HG03095 (cell line): ENCODE measurements at regions not wholly inside any gene's neighbourhood (a gene's known extent, or its start where the extent isn't known, plus 50 kb on each side); places are given as distances from the start of the nearest gene placed in this dataset.
"Not testable (repeated sequence)": the region's sequence is repeated elsewhere in the genome, so short reads cannot be mapped to it uniquely, and the experiment has no call there.

ENCODE experiments used
- ATAC-seq: cut with Tn5 transposase; IDR thresholded peaks from one replicate; pipeline ENCODE4 v1.9.1; 2021; ENCODE audit warnings: moderate library complexity; ENCODE audit not compliant: unreplicated experiment

DNA sequence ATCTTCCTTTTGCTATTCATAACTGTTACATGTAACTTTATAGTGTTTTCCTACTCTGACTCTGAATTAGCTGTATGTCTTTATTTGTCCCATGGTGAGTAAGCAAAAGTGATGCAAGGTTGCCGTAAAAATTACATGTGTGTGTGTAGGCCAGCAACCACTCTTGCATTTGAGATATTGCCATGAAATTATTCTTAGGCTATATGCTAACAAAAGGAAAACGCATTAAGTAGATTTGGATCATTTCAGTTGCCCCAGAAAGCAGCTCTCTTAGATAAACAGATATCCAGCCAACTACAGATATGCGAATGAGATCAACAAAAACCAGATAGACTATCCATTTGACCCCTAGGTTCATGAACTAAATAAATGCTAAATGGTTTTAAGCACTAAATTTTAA lies 73.6 kb downstream of the CYLC2 start:
- no peak for ATAC-seq

DNA sequence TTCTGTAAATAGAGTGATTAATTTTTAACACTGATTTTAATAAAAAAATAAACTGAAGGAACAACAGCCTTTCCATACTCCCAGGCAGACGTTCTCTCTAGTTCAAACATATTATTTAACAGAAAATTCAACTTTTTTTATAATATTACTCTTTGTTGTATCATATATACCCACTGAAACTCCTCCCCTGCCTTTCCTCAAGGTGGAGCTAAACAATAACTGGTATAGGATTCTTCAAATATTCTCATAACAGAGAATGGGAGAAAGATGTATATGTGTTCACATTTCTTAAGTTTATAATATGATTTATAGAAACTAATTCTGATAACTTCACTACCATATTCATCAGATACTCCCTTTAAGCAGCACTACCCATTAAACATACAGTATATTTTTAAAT lies 83.4 kb downstream of the CYLC2 start:
- no peak for ATAC-seq

DNA sequence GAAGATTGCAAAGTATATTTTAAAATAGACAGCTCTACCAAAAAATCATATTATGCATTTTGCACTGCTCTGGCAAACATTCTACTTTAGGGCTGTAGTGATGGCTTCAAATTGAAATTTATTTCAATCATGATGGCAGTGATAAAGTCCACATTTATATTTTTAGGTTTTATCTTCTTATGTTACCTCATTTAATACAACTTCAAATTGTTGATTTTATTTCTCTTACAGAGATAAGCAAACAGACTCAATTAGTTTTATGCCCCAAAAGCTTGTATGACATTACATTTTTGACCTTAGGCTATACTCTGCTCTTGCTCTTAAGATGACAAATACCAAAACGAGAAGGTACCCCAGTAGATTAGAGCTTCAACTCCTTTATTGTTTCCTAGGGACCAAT lies 87.4 kb downstream of the CYLC2 start:
- no peak for ATAC-seq

DNA sequence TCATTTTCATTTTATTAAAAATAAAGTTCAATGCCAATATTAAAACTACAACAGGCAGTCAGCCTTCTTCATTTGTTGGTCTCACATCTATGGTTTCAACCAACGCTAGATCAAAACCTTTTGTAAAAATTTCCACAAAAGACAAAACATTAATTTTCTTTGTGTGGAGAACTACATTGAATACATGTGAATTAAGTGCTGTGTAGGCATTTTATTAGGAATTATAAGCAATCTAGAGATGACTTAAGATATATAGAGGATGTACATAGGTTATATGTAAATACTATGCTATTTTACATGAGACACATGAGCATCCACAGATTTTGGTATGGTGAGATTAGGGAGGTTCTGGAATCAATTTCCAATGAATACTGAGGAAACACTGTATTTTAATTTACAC lies 94.2 kb downstream of the CYLC2 start:
- no peak for ATAC-seq

DNA sequence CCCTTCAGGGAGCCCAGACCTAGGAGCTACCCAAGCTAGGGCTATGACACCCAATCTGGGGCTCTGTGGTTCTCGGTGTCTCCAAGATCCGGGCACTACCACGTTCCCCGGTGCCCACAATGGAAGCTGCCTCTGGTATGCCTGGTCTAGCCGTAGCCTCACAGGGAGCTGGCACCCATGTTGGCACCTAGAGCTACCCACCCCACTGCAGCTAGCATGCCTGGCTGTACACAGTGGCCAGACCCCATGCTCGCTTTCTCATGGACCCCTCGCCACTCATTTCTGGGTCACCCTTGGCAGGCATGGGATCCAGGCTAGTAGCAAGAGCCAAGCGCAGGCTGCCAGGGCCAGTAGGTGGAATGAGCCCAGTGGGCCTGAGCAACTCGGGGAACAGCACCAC lies 109.0 kb downstream of the CYLC2 start:
- ATAC-seq, result no peak

DNA sequence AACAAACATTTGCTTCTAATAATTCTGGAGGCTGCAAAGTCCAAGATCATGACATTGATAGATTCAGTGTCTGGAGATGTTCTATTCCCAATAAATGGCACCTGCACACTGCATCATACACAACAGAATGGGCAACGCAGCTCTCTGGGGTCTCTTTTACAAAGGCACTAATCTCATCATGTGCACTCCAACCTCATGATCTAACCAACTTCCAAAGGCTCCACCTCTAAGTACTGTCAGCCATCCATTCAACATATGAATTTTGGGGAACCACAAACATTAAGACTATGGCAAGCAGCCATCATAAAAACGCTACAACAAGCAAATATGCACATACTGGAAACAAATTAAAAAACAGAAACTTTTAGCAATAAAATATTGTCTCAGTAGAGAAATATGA lies 121.1 kb downstream of the CYLC2 start:
- no peak for ATAC-seq

DNA sequence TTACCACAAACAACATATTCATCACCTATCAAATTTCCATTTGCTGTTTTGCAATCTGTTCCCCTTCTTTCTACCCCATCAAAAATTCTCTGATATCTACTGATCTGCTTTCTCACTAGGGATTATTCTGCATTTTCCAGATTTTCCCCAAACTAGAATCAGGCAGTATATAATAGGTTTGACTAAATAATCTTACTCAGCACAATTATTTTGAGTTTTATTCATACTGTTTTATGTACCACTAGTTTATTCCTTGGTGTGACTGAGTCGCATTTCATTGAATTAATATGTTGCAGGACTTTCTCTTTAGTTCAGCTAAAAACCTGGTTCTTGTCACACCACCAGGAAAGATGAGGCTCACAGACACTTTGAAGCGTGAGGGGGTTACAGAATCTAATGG lies 131.4 kb downstream of the CYLC2 start:
- no peak for ATAC-seq

DNA sequence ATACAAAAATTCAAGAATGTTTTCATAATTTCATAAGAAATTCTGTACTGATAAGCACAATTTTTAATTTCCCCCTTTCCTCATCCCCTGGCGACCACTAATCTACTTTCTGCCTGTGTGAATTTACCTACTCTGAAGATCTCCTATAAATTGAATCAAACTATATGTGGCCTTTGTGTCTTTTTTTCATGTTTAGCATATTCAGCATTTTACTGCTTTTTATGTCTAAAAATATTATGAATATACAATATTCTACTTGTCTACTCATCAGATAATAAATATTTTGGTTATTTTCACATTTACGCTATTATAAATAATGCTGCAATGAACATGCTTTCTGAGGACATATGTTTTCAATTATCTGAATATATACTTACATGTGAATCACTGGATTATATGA lies 144.8 kb downstream of the CYLC2 start:
- ATAC-seq, result no peak

DNA sequence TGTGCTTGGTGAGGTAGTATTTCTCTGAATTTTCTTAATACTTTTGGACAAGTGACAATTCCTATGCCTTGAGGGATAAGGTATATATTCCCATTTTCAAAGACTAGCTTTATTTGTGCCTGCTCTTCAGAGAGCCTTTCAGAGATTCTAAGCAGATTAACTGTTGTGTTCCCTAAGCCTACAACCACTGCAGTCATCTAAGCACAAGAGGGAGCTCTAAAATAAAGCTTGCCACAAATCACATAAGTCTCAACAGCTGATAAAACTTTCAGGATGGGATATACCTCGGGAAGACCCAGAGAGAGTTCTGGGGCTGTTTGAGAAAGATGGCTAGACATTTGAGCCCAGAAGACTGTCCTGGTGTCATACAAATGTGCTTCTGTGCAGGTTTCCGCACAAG lies 157.3 kb downstream of the CYLC2 start:
- ATAC-seq, result no peak

DNA sequence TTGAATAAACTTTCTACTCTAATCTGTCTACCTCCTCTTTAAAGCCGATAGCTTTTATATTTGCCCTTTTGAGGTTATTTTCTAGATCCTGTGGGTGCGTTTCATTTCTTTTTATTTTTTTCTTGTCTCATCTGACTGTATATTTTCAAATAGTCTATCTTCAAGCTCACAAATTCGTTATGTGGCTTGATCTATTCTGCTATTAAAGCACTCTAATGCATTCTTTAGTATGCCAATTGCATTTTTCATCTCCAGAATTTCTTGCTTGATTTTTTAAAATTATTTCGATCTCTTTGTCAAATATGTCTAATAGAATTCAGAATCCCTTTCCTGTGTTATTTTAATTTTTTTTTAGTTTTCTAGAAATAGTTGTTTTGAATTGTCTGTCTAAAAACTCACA lies 172.4 kb downstream of the CYLC2 start:
- ATAC-seq, result no peak

DNA sequence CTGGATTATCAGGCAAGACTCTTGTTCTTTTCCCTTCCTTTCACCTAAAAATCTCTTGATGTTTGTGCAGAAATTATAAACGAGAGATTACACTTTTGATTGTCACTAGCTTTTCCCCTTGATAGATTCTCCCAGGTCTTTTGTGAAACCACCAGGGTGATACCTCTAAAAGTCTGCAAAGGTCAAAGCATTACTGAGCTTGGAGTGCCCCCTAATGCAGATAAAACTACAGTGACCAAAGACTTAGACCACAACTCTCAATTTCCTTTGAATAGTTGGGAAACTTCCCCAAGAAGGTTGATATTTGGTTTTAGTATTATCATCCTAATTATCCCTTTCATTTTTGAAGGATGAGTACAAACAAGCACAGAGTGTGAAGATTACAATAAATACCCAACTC lies 173.1 kb downstream of the CYLC2 start:
- ATAC-seq, result no peak

DNA sequence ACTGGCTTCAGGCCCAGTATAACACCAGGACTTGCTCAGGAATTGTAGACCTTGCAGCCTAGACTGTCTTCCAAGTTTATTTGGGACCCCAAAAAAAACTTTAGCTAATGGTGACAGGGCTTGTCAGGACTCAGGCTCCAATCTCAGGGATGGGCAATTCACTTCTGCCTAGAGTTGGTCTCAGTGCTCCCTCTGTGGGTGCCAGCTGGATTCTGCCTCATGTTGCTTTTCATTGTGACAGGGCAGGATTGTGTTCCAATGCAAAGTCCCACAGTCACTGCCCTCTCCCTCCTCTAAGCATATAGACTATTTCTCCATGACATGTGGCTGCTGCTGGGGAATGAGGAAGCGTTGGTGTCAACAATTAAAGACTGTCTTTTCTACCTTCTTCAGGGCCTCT lies 174.7 kb downstream of the CYLC2 start:
- no peak for ATAC-seq

DNA sequence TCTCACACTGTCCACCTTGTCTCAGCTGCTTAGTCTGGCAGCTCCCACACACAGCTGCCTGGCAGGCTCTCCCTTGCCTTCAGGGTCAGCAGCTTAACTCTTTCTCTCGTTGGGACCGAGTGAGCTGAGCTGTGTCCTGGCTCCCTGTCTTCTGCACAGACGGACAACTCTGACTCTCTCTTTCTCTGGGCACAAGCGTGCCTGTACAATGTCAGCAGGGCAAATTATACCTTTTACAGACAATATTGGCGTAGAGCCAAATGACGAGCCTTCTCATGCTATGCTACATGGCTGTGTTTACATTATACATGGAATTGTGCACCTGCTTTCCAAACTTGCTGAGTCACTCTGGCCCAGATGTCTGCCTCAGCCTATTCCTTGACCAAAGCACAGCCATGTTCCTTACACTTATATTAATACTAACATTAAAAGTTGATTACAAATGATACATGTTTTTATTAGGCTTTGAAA lies 188.6 kb downstream of the CYLC2 start:
- no peak for ATAC-seq

DNA sequence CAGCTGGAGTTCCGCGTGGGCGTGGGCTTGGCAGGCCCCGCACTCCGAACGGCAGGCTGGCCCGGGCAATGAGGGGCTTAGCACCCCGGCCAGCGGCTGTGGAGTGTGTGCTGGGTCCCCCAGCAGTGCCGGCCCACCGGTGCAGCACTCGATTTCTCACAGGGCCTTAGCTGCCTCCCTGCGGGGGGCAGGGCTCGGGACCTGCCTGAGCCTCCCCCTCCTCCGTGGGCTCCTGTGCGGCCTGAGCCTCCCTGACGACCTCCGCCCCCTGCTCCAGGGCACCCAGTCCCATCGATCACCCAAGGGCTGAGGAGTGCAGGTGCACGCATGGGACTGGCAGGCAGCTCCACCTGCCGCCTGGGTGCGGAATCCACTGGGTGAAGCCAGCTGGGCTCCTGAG lies 191.8 kb downstream of the CYLC2 start:
- ATAC-seq, result no peak

DNA sequence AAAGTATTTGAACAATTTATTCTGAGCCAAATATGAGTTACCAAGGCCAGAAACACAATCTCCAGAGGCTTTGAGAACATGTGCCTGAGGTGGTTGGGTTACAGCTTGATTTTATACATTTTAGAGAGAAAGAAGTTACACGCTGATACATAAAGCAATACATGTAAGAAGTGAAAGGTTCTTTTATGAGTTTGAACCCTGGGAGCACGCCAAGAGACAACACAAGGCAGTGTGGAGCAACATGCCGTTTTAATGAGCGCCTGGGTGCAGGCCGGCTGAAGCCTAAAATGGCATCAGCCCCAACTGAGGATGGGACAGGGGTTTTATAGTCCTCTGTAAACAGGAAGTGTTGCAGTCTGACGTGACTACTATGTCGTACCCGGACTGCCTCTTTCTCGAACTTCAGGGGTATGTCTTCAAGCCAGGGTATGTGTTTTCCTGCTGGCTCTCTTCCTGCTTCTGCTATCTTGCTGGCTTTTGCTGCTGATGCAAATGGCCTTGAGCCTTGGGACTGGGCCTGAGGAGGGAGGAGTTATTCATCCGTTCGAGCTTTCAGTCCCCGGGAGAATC lies 193.7 kb downstream of the CYLC2 start:
- ATAC-seq, result no peak

DNA sequence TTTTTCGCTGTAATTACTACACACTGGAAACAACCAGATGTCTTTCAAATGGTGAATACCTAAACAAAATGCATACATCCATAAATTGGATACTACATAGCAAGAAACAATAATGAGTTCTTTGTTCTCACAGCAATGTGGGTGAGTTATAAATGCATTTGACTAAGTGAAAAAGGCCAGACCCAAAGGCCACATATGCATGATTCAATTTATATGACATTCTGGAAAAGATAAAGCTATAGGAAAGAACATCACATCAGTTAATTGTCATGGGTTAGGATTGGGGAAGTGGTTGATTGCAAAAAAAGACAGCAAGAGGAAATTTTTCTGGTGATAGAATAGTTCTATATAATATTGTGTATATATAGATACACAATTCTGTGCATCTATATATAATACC lies 198.9 kb downstream of the CYLC2 start:
- no peak for ATAC-seq

DNA sequence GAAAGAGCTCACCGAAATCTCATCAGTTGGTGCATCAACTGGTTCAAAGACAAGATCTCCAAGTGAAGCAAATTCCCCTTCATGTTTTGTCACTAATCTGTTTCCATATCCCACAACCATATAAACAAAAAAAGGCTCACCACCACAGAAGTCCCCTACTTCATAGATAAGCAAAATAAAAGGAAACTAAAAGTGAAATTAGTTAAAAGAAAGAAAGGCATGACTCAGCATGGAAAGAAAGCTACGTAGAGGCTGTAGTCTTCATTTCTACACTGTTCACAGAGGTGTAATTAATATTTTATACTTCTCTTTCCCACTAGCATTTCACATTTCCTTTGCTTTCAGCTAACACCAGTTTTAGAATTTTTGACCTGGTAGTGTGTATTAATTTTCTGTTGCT lies 208.0 kb downstream of the CYLC2 start:
- ATAC-seq, result no peak

DNA sequence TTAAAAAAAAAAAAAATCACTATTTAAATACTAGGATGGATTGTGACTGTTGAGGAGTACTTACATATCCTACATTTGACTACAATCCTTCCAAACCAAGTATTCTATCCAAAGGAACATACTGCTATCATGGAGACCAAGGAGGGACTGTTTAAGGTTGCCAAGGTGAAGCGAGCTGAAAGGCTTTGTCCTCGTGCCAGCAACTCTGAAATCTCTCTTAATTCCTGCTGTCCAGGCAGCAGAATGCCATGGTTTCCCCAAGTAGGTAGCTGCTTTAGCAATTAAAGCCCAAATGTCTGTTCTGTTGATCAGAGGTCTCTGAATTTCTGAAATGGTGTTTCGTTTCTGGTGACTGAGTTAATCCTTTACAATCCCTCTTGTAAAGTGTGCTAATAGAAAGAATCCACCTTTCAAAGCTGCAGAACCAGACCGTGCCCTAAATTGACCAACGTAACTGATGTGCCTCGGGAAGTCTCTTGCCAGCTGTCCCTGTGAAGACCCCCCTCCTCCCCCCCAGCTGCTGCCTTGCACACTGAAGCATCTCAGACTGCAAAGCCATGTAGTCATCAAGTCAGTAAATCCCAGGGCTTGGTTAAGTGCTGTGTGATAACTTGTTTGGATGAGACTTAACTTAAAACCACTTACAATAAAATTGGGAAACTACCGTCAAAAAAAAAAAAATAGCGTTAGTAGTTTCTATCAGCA lies 210.9 kb downstream of the CYLC2 start:
- not testable (repeated sequence) for ATAC-seq

DNA sequence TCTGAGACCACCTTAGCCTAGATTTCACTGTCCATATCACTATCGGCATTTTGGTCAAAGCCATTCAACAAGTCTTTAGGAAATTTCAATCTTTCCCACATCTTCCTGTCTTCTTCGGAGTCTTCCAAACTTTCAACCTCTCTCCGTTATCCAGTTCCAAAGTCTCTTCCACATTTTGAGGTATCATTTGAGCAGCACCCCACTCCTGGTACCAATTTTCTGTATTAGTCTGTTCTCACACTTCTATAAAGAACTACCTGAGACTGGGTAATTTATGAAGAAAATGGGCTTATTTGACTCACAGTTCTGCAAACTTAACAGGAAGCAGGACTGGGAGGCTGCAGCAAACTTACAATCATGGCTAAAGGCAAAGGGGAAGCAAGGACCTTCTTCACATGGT lies 215.5 kb downstream of the CYLC2 start:
- ATAC-seq, result no peak

DNA sequence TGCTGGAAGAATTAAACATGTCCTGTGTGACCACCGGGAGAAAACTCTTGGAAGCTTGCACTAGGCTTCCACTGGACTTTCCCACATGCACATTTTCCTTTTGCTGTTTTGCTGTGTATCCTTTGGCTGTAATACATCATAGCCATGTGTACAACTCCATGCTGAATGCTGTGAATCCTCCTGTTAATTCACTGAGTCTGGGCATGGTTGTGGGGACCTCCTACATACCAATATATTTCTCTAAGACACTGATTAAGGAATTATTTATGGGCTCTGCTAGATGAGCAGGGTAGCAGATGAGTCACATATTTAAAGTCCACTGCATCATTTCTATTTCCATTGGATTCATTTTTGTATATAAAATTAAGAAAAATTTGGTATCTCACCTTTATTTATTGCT lies 220.1 kb downstream of the CYLC2 start:
- ATAC-seq, result no peak

DNA sequence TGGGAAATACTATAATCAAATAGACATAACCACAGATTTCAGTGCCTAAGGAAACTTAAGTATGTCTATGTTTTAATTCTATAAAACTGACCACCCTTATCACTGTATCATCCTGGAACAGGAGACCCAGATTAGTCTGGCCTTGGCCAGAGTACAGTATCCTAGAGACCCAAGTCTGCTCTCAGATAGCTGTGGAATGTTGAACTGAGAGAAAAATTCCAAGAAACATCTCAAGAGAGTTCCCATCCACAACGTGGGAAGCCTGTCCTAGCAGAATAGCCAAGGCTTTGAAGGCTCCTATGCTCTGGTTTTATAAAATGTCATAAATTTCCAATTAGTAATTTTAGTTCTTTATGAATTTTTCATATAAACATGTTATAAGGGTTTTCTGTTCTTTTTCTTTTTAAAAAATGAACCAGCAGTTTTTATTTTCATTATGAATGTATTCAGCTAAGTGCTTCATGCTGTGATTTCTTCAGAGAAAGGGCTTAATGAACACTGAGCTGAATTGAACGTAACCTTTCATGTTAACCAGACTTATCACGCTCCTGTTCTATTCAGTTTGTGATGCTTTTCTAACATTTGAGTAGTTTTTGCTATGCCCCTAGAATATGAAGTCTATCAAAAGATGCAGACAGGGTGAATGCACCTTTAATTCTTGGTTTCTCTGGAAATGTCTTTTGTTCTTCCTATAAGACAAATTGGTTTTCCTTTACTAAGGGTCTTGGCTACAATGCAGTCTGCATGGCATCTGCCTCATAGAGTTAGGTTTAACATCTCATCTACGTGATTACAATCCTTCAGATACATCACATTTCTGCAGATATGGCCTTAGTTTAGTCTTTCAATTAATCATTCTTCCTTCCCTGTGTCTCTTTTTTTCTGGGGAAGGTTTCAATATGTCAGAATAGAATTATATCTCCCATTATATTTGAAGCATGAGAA lies 230.8 kb downstream of the CYLC2 start:
- ATAC-seq, result no peak

DNA sequence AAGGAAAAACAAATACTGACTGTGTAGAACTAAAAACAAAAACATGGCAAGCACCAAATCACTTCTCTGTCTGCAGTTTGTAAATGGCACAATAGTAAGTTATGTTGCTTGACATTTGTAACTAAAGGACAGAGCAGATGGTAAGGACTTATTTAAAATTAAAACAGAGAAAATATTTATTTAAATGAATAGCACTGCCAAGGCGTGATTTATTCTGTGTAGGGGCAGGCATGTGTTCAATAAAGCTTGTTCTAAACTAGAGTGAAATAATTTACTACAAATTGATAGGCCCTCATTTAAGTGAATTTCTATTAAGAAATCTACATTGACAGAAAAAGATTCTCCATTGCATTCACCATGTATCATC lies 231.5 kb downstream of the CYLC2 start:
- no peak for ATAC-seq
